OCI-LY7 (cell line): ENCODE measurements at regions not wholly inside any gene's neighbourhood (a gene's known extent, or its start where the extent isn't known, plus 50 kb on each side); places are given as distances from the start of the nearest gene placed in this dataset.

Experiments used
- BruUV-seq: library from RNA; stranded (reverse); fragments of 400-500 nt; replicated peaks from 2 replicates; lab custom pipeline; 2021; lab: Mats Ljungman, UMichigan
- CTCF ChIA-PET: fragments of 300-600 bp; sonication (Branson Sonifier 250); formaldehyde crosslinking; loops from one replicate; lab custom pipeline; 2022; ENCODE audit warnings: antibody characterized with exemption; ENCODE audit not compliant: unreplicated experiment; lab: Charles Lee
- POLR2A ChIA-PET: fragments of 300-600 bp; sonication (Branson Sonifier 250); formaldehyde crosslinking; loops from one replicate; lab custom pipeline; 2022; ENCODE audit warnings: antibody characterized with exemption; lab: Charles Lee
- DNase-seq: peaks from one replicate; pipeline ENCODE4 v3.0.0-alpha.2; 2015; ENCODE audit warnings: low spot score
- H2AFZ ChIP-seq: fragments of 200-600 bp; sonication (generic), shearing (Covaris generic); 2 replicates; pipeline ENCODE4 v1.6.1; 2014; ENCODE audit warnings: mild to moderate bottlenecking, antibody characterized with exemption, low read length, moderate library complexity
- H3K27ac ChIP-seq: fragments of 200-600 bp; sonication (generic); 2 replicates; pipeline ENCODE4 v1.5.1; 2014; ENCODE audit warnings: mixed run types, low read depth, mild to moderate bottlenecking, moderate library complexity, low read length, inconsistent platforms; ENCODE audit not compliant: poor library complexity, severe bottlenecking
- H3K36me3 ChIP-seq: fragments of 200-600 bp; sonication (generic); 2 replicates; pipeline ENCODE4 v1.6.1; 2014; ENCODE audit warnings: mild to moderate bottlenecking, antibody characterized with exemption, low read length, moderate library complexity, mixed read lengths; ENCODE audit not compliant: insufficient read depth
- H3K4me1 ChIP-seq: fragments of 200-600 bp; sonication (generic); 2 replicates; pipeline ENCODE4 v1.5.1; 2014; ENCODE audit warnings: mild to moderate bottlenecking, low read length; ENCODE audit not compliant: insufficient read depth, poor library complexity, severe bottlenecking
- H3K4me2 ChIP-seq: fragments of 200-600 bp; sonication (generic); 2 replicates; pipeline ENCODE4 v1.6.1; 2014; ENCODE audit warnings: mild to moderate bottlenecking, low read length
- H3K4me3 ChIP-seq: fragments of 200-600 bp; sonication (generic); 2 replicates; pipeline ENCODE4 v1.5.1; 2014; ENCODE audit warnings: mild to moderate bottlenecking, low read depth, low read length; ENCODE audit not compliant: poor library complexity, severe bottlenecking
- H3K79me2 ChIP-seq: fragments of 200-600 bp; sonication (generic); 2 replicates; pipeline ENCODE4 v1.6.1; 2016; ENCODE audit warnings: low read depth, mild to moderate bottlenecking, low read length, moderate library complexity, mixed read lengths; ENCODE audit not compliant: insufficient read depth
- H3K9me2 ChIP-seq: fragments of 200-600 bp; sonication (generic); 2 replicates; pipeline ENCODE4 v1.6.1; 2016; ENCODE audit warnings: mild to moderate bottlenecking, low read length, mixed read lengths; ENCODE audit not compliant: insufficient read depth
- H3K9me3 ChIP-seq: fragments of 200-600 bp; sonication (generic); 2 replicates; pipeline ENCODE4 v1.6.1; 2014; ENCODE audit warnings: mild to moderate bottlenecking, mixed run types, low read length, mixed read lengths
- H4K20me1 ChIP-seq: fragments of 200-600 bp; sonication (generic); 2 replicates; pipeline ENCODE4 v1.6.1; 2014; ENCODE audit warnings: mild to moderate bottlenecking, antibody characterized with exemption, low read length, moderate library complexity, mixed read lengths; ENCODE audit not compliant: insufficient read depth
- EZH2phosphoT487 ChIP-seq: fragments of 200-600 bp; sonication (generic); IDR thresholded peaks from 2 replicates; pipeline ENCODE4 v1.6.1; 2018; ENCODE audit warnings: low read depth, borderline replicate concordance, mild to moderate bottlenecking, mixed run types, antibody characterized with exemption, low read length, moderate library complexity, mixed read lengths
- intact Hi-C: fragments of 100-400 bp; cut with micrococcal nuclease; formaldehyde crosslinking; loops from one replicate; pipeline ENCODE4 v1.10.0; 2022; ENCODE audit not compliant: unreplicated experiment
- TF ChIP-seq, protein P1 (sequence below): fragments of 200-600 bp; sonication (generic); conservative IDR thresholded peaks from 2 replicates; pipeline ENCODE4 v1.5.1; 2014; ENCODE audit warnings: mild to moderate bottlenecking, antibody characterized with exemption, low read length, moderate library complexity, mixed read lengths

DNA sequence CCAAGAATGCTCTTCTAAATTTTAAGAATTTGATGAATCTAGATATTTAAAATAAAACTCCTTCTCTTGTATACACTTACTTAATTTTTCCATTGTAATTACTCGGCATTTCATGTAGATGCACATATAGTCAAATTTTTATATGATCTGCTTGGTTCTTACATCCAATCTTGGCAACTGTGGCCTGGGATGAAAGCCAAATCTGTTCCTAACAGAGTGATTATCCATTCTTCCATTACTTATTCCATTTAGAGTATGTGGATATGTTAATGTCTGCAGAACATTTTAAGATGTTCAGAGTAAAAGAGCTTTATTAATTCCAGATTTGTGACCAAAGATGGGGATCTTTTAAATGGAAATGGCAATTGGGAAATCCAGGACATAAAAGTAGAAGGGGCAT is 144.1 kb upstream of the PDE7B start:
- H3K36me3 ChIP-seq = no peaks in the 10 kb centered on the region
- no peak for TF ChIP-seq EZH2phosphoT487
- TF ChIP-seq, protein P1, sequence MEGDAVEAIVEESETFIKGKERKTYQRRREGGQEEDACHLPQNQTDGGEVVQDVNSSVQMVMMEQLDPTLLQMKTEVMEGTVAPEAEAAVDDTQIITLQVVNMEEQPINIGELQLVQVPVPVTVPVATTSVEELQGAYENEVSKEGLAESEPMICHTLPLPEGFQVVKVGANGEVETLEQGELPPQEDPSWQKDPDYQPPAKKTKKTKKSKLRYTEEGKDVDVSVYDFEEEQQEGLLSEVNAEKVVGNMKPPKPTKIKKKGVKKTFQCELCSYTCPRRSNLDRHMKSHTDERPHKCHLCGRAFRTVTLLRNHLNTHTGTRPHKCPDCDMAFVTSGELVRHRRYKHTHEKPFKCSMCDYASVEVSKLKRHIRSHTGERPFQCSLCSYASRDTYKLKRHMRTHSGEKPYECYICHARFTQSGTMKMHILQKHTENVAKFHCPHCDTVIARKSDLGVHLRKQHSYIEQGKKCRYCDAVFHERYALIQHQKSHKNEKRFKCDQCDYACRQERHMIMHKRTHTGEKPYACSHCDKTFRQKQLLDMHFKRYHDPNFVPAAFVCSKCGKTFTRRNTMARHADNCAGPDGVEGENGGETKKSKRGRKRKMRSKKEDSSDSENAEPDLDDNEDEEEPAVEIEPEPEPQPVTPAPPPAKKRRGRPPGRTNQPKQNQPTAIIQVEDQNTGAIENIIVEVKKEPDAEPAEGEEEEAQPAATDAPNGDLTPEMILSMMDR = no peak
- no peak for DNase-seq
- H3K9me3 ChIP-seq = no peaks in the 10 kb centered on the region
- H3K4me1 ChIP-seq = no peaks in the 10 kb centered on the region
- H3K4me2 ChIP-seq = no peak overlapping the region
- intact Hi-C loops = no loop called here
- ChIA-PET CTCF (no interaction called here), POLR2A (interaction anchor here (0.5 kb wide), 1 partner anchor 218 kb away, joined by 3 read pairs; no protein-coding TSS in a partner anchor)
- H3K27ac ChIP-seq = no peak overlapping the region
- H2AFZ ChIP-seq = no peak overlapping the region
- H3K4me3 ChIP-seq = no peak overlapping the region
- no TSS peak for BruUV-seq
- H3K9me2 ChIP-seq = no peaks in the 10 kb centered on the region
- no peaks in the 10 kb centered on the region for H3K79me2 ChIP-seq
- no peaks in the 10 kb centered on the region for H4K20me1 ChIP-seq

DNA sequence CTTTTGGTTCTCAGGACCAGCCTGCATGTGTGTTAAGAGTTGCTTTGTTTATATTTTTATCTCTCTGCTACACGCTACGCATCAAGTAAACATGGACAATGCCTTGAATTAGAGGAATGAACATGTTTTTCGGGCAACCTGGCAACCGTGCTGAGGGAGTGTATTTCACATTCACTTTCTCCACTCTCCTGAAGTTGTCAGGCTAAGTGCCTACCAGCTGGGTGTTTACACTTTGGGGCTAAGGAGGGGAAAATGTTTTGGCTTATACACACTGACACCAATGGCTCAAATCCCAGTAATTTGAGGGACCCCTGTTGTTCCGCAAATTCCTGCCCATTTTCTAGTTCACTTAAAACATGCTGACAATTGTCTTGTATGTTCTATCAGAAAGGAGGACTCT is 141.5 kb upstream of the PDE7B start:
- Histone ChIP-seq H3K4me2 (no peak overlapping the region), H3K4me3 (no peak overlapping the region), H4K20me1 (no peaks in the 10 kb centered on the region), H2AFZ (no peak overlapping the region), H3K4me1 (no peaks in the 10 kb centered on the region), H3K79me2 (no peaks in the 10 kb centered on the region), H3K27ac (no peak overlapping the region), H3K9me2 (no peaks in the 10 kb centered on the region), H3K36me3 (no peaks in the 10 kb centered on the region), H3K9me3 (no peaks in the 10 kb centered on the region)
- DNase-seq = no peak
- no peak for TF ChIP-seq EZH2phosphoT487
- TF ChIP-seq, protein P1 = no peak
- ChIA-PET CTCF (no interaction called here), POLR2A (no interaction called here)
- intact Hi-C loops = no loop called here
- no TSS peak for BruUV-seq

DNA sequence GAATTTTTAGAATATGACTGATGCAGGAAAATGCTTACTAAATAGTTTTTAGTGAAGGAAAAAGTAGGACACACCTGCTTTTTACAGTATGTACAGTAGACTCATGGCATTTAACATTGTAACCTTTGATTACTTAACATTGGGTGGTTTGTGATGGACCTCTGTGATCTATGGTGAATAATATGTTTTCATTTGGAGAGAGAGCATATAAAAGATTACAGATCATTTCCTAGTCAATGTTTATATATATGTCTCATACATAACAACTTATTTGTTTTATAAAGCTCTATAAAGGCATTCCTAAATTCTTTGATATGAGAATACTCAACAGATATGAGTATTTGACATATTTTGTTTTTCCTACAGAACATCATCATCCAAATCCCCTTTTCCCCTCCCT is 129.3 kb upstream of the PDE7B start:
- TF ChIP-seq, protein P1 = no peak
- TF ChIP-seq EZH2phosphoT487 = no peak

More for the DNA sequence above, 129.3 kb upstream of the PDE7B start:
- BruUV-seq = no TSS peak
- Histone ChIP-seq H3K79me2 (no peaks in the 10 kb centered on the region), H3K36me3 (no peaks in the 10 kb centered on the region), H4K20me1 (no peaks in the 10 kb centered on the region), H3K4me2 (no peak overlapping the region), H3K4me3 (no peak overlapping the region), H3K4me1 (no peaks in the 10 kb centered on the region), H3K9me2 (no peaks in the 10 kb centered on the region), H3K27ac (no peak overlapping the region), H3K9me3 (no peaks in the 10 kb centered on the region), H2AFZ (no peak overlapping the region)
- intact Hi-C loops = no loop called here
- ChIA-PET CTCF (no interaction called here), POLR2A (interaction anchor here (0.7 kb wide), 2 partner anchors 19 to 338 kb away, joined by 3 to 4 read pairs; no protein-coding TSS in a partner anchor)
- DNase-seq = no peak
